Stimulated activated memory B cell treated with anti-CD40 and anti-IgM and Interleukin-4, amounts not matched to agents 10 μg/mL and 1 μg/mL and 100 μg/mL, for 72 hours (primary cell): ENCODE measurements at regions not wholly inside any gene's neighbourhood (a gene's known extent, or its start where the extent isn't known, plus 50 kb on each side); places are given as distances from the start of the nearest gene placed in this dataset.

Experiments used
- ATAC-seq: fragments of 150-1000 bp; cut with Tn5 transposase; 2 replicates; pipeline ENCODE4 v1.10.0; 2021
- H3K27ac Mint-ChIP-seq: one replicate; pipeline ENCODE4 v1.8.0; 2022; ENCODE audit warnings: mild to moderate bottlenecking, mixed read lengths
- H3K27me3 Mint-ChIP-seq: one replicate; pipeline ENCODE4 v1.8.0; 2022; ENCODE audit warnings: mixed read lengths
- H3K36me3 Mint-ChIP-seq: one replicate; pipeline ENCODE4 v1.8.0; 2022; ENCODE audit warnings: mixed read lengths
- H3K4me1 Mint-ChIP-seq: one replicate; pipeline ENCODE4 v1.8.0; 2022; ENCODE audit warnings: mixed read lengths
- H3K4me3 Mint-ChIP-seq: one replicate; pipeline ENCODE4 v1.8.0; 2022; ENCODE audit warnings: mild to moderate bottlenecking, moderate library complexity, mixed read lengths
- H3K9me3 Mint-ChIP-seq: one replicate; pipeline ENCODE4 v1.8.0; 2022; ENCODE audit warnings: mixed read lengths

DNA sequence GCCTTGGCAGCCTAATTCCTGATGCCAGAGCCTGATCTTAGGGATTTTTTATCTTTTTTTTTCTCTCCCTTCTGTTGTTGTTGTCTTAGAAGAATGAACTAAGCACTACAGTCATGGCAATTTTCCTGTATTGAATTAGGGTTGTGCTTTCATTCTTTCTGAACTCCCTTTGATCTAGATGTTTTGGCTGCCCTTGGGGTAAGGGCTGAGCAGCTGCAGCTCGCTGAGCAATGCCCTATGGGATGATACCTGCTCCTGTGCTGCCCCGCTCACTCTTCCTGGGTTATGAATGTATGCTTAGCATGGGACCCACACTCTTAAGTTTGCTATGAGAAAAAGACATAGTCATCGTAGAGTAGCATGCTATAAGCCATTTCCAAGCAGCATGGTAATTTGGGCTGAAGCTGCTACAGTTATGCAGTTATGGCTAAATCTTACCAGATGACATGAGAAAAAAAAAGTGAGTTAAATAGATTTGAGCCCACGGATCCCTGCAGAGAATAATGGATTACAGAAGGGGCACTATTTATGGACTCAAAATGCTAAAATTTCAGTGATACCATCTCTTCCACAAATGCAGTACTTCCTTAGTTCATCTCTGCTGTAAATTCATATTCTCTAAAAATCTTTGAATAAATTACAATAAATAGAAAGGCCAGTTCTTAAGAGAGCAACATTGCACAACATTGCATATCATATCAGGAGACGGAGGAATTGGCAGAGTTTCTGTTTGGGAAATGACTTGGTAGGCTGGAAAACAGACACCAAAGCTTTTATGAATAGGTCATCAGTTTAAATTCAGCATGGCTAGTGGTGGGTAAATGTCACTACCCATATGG lies 79.2 kb upstream of the PTHLH start:
- Mint-ChIP-seq H3K4me1 (no peaks in the 10 kb centered on the region), H3K9me3 (peaks cover 2% of the 10 kb centered on the region), H3K4me3 (no peak overlapping the region), H3K36me3 (no peaks in the 10 kb centered on the region), H3K27ac (no peak overlapping the region), H3K27me3 (no peaks in the 10 kb centered on the region)
- ATAC-seq: no peak

DNA sequence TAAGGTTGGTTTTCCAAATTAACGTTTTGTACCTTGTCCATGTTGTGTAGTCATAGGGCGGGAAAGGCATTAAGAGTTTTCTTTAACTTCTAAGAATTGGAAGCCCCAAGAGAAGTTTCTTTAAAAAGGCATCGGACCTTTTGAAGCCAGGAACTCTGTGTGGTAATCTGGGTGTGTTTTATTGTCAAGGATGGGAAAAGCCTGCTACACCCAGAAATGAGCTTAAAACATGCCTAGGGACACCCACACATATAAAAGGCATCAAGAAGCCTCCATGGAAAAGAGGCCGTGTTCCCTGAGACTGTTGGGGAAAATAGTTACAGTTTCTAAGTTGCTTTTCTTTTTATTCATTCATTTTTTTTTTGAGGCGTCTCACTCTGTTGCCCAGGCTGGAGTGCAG lies 81.0 kb upstream of the PTHLH start:
- Mint-ChIP-seq H3K4me1 (no peaks in the 10 kb centered on the region), H3K9me3 (no peaks in the 10 kb centered on the region), H3K36me3 (no peaks in the 10 kb centered on the region), H3K4me3 (no peak overlapping the region), H3K27me3 (no peaks in the 10 kb centered on the region), H3K27ac (no peak overlapping the region)
- ATAC-seq: no peak

DNA sequence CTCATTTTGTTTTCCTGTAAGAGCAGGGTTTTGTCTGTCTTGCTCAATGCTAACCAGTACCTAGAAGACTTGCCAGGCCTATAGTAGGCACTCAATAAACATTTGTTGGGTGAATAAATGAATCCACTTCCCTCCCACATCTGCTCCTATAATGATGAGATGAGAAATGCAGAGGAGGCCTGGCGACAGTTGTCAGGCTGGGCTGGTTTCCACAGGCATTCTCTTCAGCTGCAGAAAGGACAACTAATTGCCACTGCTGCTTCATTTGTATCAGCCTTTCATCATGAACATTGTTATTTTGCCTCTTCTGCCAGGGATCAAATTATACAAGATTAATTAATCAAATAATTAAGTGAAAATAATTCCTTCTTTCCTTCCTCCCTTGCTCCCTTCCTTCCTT lies 82.0 kb upstream of the PTHLH start:
- no peak for ATAC-seq
- Mint-ChIP-seq H3K4me1 (no peaks in the 10 kb centered on the region), H3K27ac (no peak overlapping the region), H3K4me3 (no peak overlapping the region), H3K9me3 (no peaks in the 10 kb centered on the region), H3K36me3 (no peaks in the 10 kb centered on the region), H3K27me3 (no peaks in the 10 kb centered on the region)

DNA sequence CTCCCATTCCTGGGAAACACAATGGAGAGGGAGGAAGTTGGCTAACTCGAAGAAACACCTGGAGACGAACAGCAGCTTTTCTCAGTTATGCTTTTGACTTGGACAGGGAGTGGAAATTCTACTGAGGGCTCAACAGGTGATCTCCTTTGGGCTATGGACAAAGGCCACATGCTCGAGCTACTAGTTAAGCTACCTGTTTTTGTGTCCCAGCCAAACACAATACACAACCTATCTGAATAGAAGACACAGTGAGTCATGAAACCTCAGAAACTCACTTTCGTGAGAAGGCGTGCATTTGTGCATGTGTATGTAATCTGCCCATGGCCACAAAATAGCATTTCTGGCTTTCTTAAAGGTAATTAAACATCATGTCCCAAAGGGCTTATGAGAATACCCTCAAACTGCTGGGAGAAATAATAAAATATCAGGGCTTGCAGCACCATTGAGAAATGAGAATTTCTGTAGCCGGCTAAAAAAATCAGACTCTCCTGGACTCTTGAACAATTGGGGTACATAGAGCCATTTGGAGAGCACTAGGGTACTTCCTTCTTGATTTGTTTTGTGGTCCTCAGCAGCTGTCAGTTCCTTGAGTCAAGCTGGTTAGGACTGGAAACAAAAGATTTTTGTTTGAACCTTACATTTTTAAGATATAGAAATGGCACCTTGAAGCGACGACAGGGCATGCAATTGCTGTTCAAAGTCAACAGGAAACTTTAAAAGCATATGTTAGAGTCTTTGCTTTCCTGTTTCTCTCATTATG lies 85.5 kb upstream of the PTHLH start:
- no peaks in the 10 kb centered on the region for H3K36me3 Mint-ChIP-seq
- H3K4me1 Mint-ChIP-seq: no peaks in the 10 kb centered on the region
- H3K27ac Mint-ChIP-seq: no peak overlapping the region
- no peaks in the 10 kb centered on the region for H3K27me3 Mint-ChIP-seq
- H3K9me3 Mint-ChIP-seq: no peaks in the 10 kb centered on the region
- H3K4me3 Mint-ChIP-seq: no peak overlapping the region
- no peak for ATAC-seq

DNA sequence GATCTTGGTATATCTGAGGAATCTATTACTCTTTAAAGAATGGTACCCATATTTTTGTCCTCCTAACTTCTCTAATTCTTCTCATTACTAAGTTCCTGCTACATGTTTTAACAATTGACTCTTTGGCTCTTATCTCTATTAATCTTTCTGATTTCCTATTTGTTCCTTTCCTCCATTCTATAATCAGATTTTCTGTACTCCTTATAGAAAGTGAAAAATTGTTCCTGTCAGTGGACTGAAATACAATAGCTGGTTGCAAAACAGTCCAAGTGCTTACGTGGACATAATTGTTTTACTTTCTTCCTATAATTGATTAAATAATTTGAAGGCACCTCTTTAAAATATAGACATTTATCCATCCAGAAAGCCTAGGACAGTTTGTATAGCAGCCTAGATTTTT lies 86.7 kb upstream of the PTHLH start:
- ATAC-seq: no peak
- Mint-ChIP-seq H3K4me1 (no peaks in the 10 kb centered on the region), H3K4me3 (no peak overlapping the region), H3K27me3 (no peaks in the 10 kb centered on the region), H3K27ac (no peak overlapping the region), H3K9me3 (no peaks in the 10 kb centered on the region), H3K36me3 (no peaks in the 10 kb centered on the region)

DNA sequence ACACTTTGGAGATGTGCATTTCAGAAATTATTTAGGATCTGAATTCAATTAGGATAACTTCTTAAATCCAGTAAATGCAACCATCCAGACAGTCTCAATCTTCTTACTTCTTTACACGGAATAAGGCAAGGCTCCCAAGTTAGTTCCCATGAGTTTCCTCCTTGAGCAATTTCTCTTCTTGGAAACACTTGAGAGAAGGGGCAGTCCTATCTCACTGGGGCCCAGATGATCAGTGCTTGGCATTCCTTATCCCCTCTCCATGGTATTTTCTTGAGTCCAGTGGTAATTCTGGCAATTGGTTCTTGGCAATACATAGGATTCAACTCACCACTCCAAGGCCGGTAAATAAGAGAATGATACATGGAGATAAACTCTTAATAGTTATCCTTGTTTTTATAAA lies 87.1 kb upstream of the PTHLH start:
- no peak overlapping the region for H3K4me3 Mint-ChIP-seq
- H3K27ac Mint-ChIP-seq: no peak overlapping the region
- H3K36me3 Mint-ChIP-seq: no peaks in the 10 kb centered on the region
- no peak for ATAC-seq
- no peaks in the 10 kb centered on the region for H3K9me3 Mint-ChIP-seq
- H3K27me3 Mint-ChIP-seq: no peaks in the 10 kb centered on the region
- H3K4me1 Mint-ChIP-seq: no peaks in the 10 kb centered on the region

DNA sequence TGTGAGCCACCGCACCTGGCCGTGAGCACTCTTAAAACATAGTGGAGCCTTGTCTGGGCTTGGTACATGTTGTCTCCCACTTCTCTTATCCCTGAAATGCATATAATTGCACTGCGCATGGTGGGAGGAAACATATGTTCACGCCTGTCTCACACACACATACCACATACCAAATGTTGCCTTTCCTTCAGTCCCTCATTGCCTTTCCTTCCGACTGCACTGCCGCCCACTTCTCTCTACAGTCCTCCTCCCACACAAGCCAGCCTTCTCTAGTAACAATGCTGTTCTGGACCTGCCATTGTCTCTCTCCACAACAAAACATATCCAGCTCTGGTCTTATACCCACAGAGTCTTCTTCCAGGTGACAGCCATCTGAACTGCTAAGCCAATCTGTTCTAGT lies 88.3 kb upstream of the PTHLH start:
- Mint-ChIP-seq H3K4me3 (no peak overlapping the region), H3K27ac (no peak overlapping the region), H3K4me1 (no peaks in the 10 kb centered on the region), H3K9me3 (no peaks in the 10 kb centered on the region), H3K36me3 (no peaks in the 10 kb centered on the region), H3K27me3 (no peaks in the 10 kb centered on the region)
- ATAC-seq: no peak

DNA sequence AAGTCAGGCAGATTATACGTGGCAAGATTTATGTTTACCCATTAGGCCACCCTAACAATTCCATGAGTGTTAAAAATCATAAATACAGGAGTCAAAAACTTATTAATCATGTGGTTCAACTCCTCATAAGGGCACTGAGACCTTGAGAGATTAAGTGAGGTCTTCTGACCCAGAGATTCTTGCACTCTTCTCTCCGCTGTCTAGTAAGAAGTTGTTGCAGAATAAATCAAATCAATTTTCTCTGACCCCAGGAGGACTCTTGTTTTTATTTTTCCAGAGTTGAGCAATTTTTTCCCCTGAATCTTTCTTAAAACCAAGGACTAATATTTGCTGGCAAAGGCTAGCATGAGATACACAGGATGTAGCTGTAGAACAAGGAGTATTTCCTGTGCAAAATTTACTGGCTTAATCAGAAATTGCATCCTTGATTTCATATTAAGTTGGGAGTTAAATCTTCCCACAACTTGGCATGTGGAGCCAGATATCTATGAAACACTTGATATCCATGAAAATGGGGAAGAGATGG lies 90.9 kb upstream of the PTHLH start:
- ATAC-seq: no peak
- no peak overlapping the region for H3K27ac Mint-ChIP-seq
- H3K36me3 Mint-ChIP-seq: no peaks in the 10 kb centered on the region
- H3K4me1 Mint-ChIP-seq: peaks cover 9% of the 10 kb centered on the region
- H3K9me3 Mint-ChIP-seq: no peaks in the 10 kb centered on the region
- no peak overlapping the region for H3K4me3 Mint-ChIP-seq
- no peaks in the 10 kb centered on the region for H3K27me3 Mint-ChIP-seq

DNA sequence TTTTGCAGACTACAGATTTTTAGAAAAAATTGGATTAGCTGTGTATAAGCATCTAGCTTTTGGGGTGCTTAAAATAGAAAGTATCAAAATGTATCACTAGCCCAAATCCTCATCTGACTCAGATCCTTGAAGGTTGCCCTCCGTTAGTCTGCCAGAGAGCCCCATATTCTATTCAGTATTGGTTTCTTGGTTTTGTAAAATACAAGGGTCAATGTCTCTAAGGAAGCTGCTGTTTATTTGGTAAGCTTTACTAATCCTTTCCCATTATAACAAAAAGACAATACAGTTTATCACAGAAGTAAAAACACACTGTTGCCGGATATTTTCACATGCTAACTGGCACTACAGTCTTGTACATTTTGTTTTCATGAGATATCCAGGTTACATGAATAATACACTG lies 92.8 kb upstream of the PTHLH start:
- no peak for ATAC-seq
- Mint-ChIP-seq H3K27me3 (no peaks in the 10 kb centered on the region), H3K27ac (no peak overlapping the region), H3K36me3 (no peaks in the 10 kb centered on the region), H3K4me3 (no peak overlapping the region), H3K9me3 (no peaks in the 10 kb centered on the region), H3K4me1 (peaks cover 9% of the 10 kb centered on the region)

DNA sequence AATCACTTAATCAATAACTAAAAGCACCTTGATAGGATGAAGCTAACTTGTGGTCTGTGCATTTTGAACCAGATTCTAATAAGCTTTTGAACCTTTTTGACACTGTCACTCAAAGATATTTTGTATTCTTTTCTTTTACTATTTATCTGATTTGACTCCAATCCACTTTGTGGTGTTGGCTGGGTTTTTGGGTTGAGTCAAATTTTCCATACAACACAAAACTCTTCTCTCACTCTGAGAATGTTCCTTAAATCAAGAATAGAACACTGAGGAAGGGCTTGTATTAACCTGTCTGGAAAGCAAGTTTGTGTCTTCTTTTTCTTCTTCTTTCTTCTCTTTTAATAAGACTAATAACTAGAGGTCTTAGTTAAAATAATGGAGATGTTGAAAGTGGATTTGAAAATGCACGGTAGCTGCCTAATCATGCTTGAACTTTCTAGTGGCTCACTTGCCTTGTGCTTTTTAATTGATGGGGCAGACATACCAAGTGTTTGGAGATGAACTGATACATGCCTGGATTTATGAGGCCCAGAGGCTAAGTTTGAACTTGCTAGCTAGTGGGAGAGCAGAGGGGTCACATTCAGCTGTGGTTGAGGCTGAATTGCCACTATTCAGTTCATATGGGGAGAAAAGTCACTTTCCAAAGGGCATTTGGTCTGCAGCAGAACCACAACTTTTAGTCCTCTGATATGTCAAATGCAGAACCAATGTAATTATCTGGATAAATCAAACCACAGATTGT lies 93.5 kb upstream of the PTHLH start:
- H3K27ac Mint-ChIP-seq: no peak overlapping the region
- H3K27me3 Mint-ChIP-seq: no peaks in the 10 kb centered on the region
- peaks cover 4% of the 10 kb centered on the region for H3K9me3 Mint-ChIP-seq
- H3K4me3 Mint-ChIP-seq: no peak overlapping the region
- peaks cover 9% of the 10 kb centered on the region for H3K4me1 Mint-ChIP-seq
- H3K36me3 Mint-ChIP-seq: no peaks in the 10 kb centered on the region
- ATAC-seq: no peak

DNA sequence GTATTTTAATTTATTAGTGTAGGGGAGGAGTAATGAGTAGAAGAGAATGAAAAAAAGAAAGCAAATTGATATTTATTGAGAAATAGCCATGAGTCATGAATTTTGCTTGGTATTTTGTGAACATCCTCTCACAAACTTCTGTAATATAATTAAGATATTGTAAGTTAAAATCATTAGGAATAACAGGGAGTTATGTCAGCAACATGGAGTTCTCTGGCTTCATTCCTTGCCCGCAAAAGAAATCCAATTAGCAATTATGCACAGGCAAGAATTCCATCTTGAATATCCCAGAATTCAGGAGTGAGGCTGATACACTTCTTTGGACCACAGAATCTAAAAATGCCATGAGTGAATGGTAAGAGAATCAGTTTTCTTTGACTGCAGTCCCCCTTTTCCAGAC lies 94.3 kb upstream of the PTHLH start:
- H3K9me3 Mint-ChIP-seq: peaks cover 5% of the 10 kb centered on the region
- no peak overlapping the region for H3K27ac Mint-ChIP-seq
- no peaks in the 10 kb centered on the region for H3K27me3 Mint-ChIP-seq
- no peak for ATAC-seq
- no peak overlapping the region for H3K4me3 Mint-ChIP-seq
- H3K4me1 Mint-ChIP-seq: peaks cover 9% of the 10 kb centered on the region
- no peaks in the 10 kb centered on the region for H3K36me3 Mint-ChIP-seq

DNA sequence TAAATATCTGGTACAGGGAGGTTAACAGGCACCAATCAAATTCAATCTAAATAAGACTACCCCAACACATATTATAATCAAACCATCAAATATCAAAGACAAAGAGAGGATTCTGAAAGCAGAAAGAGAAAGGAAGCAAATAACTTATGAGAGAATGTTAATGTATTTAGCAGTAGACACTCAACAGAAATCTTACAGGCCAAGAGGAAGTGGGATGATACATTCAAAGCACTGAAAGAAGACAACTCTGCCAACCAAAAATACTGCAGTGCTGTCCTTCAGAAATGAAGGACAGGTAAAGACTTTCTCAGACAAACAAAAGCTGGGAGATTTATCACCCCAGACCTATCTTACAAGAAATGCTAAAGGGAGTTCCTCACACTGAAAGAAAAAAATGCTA lies 95.9 kb upstream of the PTHLH start:
- Mint-ChIP-seq H3K36me3 (no peaks in the 10 kb centered on the region), H3K27ac (no peak overlapping the region), H3K27me3 (no peaks in the 10 kb centered on the region), H3K4me3 (no peak overlapping the region), H3K4me1 (peaks cover 9% of the 10 kb centered on the region), H3K9me3 (peaks cover 5% of the 10 kb centered on the region)
- ATAC-seq: no peak

DNA sequence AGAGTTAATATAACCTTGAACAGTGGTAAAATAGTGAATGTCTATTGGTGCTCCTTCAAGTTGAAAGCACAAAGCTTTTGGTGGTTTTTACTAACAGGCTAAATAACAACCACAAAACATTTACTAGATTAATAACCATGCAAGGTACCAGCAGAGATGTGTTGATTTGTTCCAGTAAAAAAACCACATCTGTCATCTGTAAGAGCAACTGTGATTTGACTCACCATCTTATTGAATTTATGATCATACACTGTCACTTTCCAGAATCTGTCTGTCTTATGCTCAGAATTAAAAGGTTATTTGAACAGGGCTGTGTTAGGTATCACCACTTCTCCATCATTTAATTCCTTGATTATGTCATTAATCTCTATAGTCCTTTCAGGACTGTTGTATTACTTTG lies 107.0 kb upstream of the PTHLH start:
- no peaks in the 10 kb centered on the region for H3K4me1 Mint-ChIP-seq
- H3K36me3 Mint-ChIP-seq: no peaks in the 10 kb centered on the region
- ATAC-seq: no peak
- H3K4me3 Mint-ChIP-seq: no peak overlapping the region
- H3K27me3 Mint-ChIP-seq: no peaks in the 10 kb centered on the region
- H3K27ac Mint-ChIP-seq: no peak overlapping the region
- H3K9me3 Mint-ChIP-seq: peaks cover 3% of the 10 kb centered on the region

DNA sequence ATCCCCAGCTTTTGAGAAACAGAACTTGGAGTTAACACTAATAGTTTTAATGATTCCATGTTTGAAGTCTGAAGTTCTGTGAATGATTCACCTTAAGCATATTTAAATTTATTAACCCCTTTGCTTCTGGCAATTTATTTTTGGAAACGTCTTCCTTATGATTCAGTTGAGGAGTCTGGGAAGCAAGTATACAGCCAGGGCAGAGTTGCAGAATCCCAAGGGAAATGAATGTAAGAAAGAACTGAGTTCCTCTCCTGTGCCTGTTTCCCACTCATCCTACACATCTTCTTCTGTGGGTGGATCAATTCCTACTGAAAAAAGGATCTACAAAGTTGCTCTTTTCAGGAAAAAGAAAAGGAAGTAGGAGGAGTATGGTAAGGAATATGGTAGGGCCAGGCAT lies 108.2 kb upstream of the CCDC91 start:
- no peak overlapping the region for H3K27ac Mint-ChIP-seq
- H3K36me3 Mint-ChIP-seq: no peaks in the 10 kb centered on the region
- ATAC-seq: no peak
- H3K4me1 Mint-ChIP-seq: peaks cover 6% of the 10 kb centered on the region
- H3K9me3 Mint-ChIP-seq: peaks cover 3% of the 10 kb centered on the region
- H3K27me3 Mint-ChIP-seq: peaks cover 11% of the 10 kb centered on the region
- H3K4me3 Mint-ChIP-seq: no peak overlapping the region

DNA sequence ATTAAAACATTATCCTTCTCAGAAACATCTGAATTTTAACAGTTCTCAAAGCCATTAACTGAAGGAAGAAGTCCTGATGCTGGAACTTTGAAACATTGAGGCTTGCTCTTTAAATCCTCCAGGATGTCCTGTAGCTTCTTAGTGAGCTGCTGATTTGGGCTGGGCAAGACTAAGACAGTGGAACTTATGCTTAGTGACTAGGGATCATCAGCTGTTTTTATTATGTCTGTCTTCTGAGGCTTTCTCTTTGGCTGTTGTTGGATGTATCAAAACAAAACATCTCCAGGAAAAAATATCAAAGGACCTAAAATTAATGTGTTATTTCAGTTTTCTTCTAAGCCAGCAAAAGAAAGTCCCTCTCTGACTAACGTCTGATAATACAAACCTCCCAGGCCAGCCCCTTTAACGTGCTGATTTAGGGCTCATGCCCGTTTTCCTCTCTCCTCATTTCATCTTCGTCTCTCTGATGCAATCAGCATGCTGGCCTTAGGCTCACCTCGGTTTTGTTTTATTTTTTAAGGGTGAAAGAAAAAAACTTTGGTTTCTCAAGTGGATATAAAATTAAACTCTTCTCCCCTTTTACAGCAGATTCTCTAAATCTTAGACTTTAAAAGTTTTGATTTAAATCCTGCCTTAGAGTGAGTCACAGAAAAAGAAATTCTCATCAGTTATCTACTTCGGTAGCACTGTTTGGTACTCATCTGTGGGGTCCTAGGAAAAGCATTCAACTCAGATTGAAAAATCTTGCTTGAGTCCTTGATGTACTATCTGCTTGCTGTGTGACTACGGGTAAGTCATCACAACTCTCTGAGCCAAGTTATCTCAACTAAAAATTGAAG lies 106.2 kb upstream of the CCDC91 start:
- Mint-ChIP-seq H3K36me3 (no peaks in the 10 kb centered on the region), H3K4me3 (no peak overlapping the region), H3K27me3 (peaks cover 11% of the 10 kb centered on the region), H3K27ac (no peak overlapping the region), H3K9me3 (no peaks in the 10 kb centered on the region), H3K4me1 (peaks cover 6% of the 10 kb centered on the region)
- no peak for ATAC-seq
